ENCODE measurements at regions not wholly inside any gene's neighbourhood (a gene's known extent, or its start where the extent isn't known, plus 50 kb on each side); places are given as distances from the start of the nearest gene placed in this dataset.

DNA sequence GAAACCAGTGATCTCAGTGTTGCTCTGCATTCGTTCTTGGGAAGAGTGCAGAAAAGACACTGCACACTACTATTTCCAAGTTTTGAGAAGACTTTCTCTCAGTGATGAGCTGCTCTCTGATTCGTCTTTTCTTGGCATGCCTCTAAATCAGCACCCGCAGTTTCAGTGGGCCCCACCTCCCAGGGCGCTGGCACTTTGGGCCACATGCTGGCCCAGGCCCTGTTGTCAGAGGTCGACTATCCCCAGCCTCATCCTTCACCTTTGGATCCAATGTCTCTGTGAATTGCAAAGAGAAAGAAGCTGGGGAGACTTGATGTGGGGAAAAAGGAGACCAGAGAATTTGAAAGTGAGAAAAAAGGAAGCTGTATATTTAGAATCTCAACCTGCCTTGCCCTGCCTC lies 644.1 kb upstream of the PITX2 start:
- no TSS peak for BruUV-seq (replicated peaks)
- H3K27me3 ChIP-seq (ENCODE audit: control insufficient read depth in 2 of 2, insufficient read depth in 2 of 2, low read length in 2 of 2) = no peaks in the 10 kb centered on the region
- in situ Hi-C loops (cut with MboI) = no loop called here
- H2AFZ ChIP-seq (ENCODE audit: low read depth, low read length) = no peak overlapping the region
- ATAC-seq = no peak
- H3K4me1 ChIP-seq (replicated peaks in 1 of 2; ENCODE audit: control insufficient read depth in 2 of 2, insufficient read depth in 2 of 2, low read length in 2 of 2) = no peaks in the 10 kb centered on the region
- H3K27ac ChIP-seq (ENCODE audit: extremely low read depth, low read depth, low read length) = no peak overlapping the region
- no peaks in the 10 kb centered on the region for H3K79me2 ChIP-seq (ENCODE audit: control insufficient read depth, insufficient read depth, low read length)
- H3K9me1 ChIP-seq (ENCODE audit: control insufficient read depth, insufficient read depth, low read length) = no peaks in the 10 kb centered on the region
- H4K20me1 ChIP-seq (replicated peaks; ENCODE audit: control insufficient read depth, insufficient read depth, low read length) = no peaks in the 10 kb centered on the region
- H3K9me3 ChIP-seq (replicated peaks; ENCODE audit: control insufficient read depth, insufficient read depth, low read depth, low read length) = no peaks in the 10 kb centered on the region
- H3K36me3 ChIP-seq (ENCODE audit: control insufficient read depth, insufficient read depth, low read length) = no peaks in the 10 kb centered on the region
- FAIRE-seq = no peak
- CTCF ChIA-PET (ENCODE audit: low intra/inter-chr PET ratio) = no interaction called here
- intact Hi-C loops (cut with micrococcal nuclease) = no loop called here
- no peak overlapping the region for H3K4me3 ChIP-seq
- POLR2A ChIA-PET = no interaction called here
- H3K4me2 ChIP-seq (ENCODE audit: insufficient read depth, low read length) = no peak overlapping the region
- DNase-seq (ENCODE audit: extremely low read depth in 1 of 4, low spot score in 3 of 4) = no peak
- H3K9ac ChIP-seq (ENCODE audit: insufficient read depth in 1 of 2, low read depth in 2 of 2, low read length in 2 of 2) = no peak overlapping the region
- WGBS (ENCODE audit: insufficient coverage, low coverage, missing lambda C conversion rate) = 0% methylated on average over 5 of the region's 5 CpGs
- no peak for TF ChIP-seq L3MBTL2 (IDR thresholded peaks at IDR 0.05)
- no peak for TF ChIP-seq SIRT6 (IDR thresholded peaks at IDR 0.05; ENCODE audit: low read depth, low read length)
- TF ChIP-seq ZNF347 (CRISPR knock-in tag; IDR thresholded peaks at IDR 0.05; ENCODE audit: low read depth) = no peak
- no peak for TF ChIP-seq NR3C1 (CRISPR knock-in tag; IDR thresholded peaks at IDR 0.05)
- no peak for TF ChIP-seq NBN (IDR thresholded peaks at IDR 0.05; ENCODE audit: low read depth)
- no peak for TF ChIP-seq SIN3B (IDR thresholded peaks at IDR 0.05; ENCODE audit: low read depth)
- no peak for TF ChIP-seq ZNF165 (CRISPR knock-in tag; IDR thresholded peaks at IDR 0.05; ENCODE audit: borderline replicate concordance)
- TF ChIP-seq SREBF2 (CRISPR knock-in tag; IDR thresholded peaks at IDR 0.05) = no peak
- no peak for TF ChIP-seq FOXK1 (CRISPR knock-in tag; IDR thresholded peaks at IDR 0.05; ENCODE audit: borderline replicate concordance)
- no peak for TF ChIP-seq RAD21 (CRISPR knock-in tag; conservative IDR thresholded peaks at IDR 0.05 in 1 of 2, IDR thresholded peaks at IDR 0.05 in 1 of 2)
- TF ChIP-seq, protein P1, sequence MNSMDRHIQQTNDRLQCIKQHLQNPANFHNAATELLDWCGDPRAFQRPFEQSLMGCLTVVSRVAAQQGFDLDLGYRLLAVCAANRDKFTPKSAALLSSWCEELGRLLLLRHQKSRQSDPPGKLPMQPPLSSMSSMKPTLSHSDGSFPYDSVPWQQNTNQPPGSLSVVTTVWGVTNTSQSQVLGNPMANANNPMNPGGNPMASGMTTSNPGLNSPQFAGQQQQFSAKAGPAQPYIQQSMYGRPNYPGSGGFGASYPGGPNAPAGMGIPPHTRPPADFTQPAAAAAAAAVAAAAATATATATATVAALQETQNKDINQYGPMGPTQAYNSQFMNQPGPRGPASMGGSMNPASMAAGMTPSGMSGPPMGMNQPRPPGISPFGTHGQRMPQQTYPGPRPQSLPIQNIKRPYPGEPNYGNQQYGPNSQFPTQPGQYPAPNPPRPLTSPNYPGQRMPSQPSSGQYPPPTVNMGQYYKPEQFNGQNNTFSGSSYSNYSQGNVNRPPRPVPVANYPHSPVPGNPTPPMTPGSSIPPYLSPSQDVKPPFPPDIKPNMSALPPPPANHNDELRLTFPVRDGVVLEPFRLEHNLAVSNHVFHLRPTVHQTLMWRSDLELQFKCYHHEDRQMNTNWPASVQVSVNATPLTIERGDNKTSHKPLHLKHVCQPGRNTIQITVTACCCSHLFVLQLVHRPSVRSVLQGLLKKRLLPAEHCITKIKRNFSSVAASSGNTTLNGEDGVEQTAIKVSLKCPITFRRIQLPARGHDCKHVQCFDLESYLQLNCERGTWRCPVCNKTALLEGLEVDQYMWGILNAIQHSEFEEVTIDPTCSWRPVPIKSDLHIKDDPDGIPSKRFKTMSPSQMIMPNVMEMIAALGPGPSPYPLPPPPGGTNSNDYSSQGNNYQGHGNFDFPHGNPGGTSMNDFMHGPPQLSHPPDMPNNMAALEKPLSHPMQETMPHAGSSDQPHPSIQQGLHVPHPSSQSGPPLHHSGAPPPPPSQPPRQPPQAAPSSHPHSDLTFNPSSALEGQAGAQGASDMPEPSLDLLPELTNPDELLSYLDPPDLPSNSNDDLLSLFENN (IDR thresholded peaks at IDR 0.05; ENCODE audit: low read depth in 2 of 2, low read length in 2 of 2) = no peak
- TF ChIP-seq TEAD4 (IDR thresholded peaks at IDR 0.05; ENCODE audit: low read length) = no peak
- no peak for TF ChIP-seq TEAD4 (CRISPR knock-in tag; IDR thresholded peaks at IDR 0.05; ENCODE audit: borderline replicate concordance)
- TF ChIP-seq MIER1 (IDR thresholded peaks at IDR 0.05; ENCODE audit: low read depth) = no peak
- TF ChIP-seq ZNF668 (CRISPR knock-in tag; IDR thresholded peaks at IDR 0.05) = no peak
- TF ChIP-seq, protein P2, sequence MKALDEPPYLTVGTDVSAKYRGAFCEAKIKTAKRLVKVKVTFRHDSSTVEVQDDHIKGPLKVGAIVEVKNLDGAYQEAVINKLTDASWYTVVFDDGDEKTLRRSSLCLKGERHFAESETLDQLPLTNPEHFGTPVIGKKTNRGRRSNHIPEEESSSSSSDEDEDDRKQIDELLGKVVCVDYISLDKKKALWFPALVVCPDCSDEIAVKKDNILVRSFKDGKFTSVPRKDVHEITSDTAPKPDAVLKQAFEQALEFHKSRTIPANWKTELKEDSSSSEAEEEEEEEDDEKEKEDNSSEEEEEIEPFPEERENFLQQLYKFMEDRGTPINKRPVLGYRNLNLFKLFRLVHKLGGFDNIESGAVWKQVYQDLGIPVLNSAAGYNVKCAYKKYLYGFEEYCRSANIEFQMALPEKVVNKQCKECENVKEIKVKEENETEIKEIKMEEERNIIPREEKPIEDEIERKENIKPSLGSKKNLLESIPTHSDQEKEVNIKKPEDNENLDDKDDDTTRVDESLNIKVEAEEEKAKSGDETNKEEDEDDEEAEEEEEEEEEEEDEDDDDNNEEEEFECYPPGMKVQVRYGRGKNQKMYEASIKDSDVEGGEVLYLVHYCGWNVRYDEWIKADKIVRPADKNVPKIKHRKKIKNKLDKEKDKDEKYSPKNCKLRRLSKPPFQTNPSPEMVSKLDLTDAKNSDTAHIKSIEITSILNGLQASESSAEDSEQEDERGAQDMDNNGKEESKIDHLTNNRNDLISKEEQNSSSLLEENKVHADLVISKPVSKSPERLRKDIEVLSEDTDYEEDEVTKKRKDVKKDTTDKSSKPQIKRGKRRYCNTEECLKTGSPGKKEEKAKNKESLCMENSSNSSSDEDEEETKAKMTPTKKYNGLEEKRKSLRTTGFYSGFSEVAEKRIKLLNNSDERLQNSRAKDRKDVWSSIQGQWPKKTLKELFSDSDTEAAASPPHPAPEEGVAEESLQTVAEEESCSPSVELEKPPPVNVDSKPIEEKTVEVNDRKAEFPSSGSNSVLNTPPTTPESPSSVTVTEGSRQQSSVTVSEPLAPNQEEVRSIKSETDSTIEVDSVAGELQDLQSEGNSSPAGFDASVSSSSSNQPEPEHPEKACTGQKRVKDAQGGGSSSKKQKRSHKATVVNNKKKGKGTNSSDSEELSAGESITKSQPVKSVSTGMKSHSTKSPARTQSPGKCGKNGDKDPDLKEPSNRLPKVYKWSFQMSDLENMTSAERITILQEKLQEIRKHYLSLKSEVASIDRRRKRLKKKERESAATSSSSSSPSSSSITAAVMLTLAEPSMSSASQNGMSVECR (CRISPR knock-in tag; IDR thresholded peaks at IDR 0.05) = no peak
- TF ChIP-seq PHF20 (IDR thresholded peaks at IDR 0.05; ENCODE audit: partially characterized antibody) = no peak
- no peak for TF ChIP-seq TRIM28 (IDR thresholded peaks at IDR 0.05)
- no peak for TF ChIP-seq CBX5 (IDR thresholded peaks at IDR 0.05; ENCODE audit: borderline replicate concordance, low read depth)
